ENCODE measurements at regions not wholly inside any gene's neighbourhood (a gene's known extent, or its start where the extent isn't known, plus 50 kb on each side); places are given as distances from the start of the nearest gene placed in this dataset.
"Not testable (repeated sequence)": the region's sequence is repeated elsewhere in the genome, so short reads cannot be mapped to it uniquely, and the experiment has no call there.

DNA sequence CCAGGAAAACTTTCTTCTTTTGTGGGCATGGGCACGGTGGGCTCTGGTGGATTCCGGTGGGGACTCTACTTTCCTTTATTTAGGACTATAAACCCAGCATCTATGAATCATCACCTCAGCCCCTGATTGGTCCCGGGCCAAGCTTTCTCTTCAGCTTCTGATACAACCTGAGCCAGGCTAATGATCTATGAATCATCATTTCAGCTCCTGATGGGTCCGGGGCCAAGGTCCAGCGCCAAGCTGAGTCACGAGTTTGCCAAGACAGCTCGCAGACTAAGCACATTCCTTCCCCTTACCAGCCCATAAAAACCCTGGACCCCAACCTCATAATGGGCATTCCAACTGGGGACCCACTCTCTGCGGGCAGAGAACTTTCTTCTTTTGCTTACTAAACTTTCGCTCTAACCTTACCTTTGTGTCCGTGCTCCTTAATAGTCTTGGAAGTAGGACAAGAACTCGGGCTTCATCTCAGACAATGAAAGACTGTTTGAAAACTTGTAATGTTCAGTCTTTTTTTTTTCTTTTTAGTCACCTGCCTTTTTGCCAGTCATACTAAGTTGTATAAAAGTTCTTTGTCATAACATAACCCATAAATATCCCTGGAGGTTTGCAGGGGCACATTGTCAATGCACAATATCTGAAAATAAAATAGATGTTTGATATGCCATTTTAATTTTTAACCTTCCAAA, 904.9 kb upstream of the EPHA5 start:
- DNase-seq, result peak; percentile 83

DNA sequence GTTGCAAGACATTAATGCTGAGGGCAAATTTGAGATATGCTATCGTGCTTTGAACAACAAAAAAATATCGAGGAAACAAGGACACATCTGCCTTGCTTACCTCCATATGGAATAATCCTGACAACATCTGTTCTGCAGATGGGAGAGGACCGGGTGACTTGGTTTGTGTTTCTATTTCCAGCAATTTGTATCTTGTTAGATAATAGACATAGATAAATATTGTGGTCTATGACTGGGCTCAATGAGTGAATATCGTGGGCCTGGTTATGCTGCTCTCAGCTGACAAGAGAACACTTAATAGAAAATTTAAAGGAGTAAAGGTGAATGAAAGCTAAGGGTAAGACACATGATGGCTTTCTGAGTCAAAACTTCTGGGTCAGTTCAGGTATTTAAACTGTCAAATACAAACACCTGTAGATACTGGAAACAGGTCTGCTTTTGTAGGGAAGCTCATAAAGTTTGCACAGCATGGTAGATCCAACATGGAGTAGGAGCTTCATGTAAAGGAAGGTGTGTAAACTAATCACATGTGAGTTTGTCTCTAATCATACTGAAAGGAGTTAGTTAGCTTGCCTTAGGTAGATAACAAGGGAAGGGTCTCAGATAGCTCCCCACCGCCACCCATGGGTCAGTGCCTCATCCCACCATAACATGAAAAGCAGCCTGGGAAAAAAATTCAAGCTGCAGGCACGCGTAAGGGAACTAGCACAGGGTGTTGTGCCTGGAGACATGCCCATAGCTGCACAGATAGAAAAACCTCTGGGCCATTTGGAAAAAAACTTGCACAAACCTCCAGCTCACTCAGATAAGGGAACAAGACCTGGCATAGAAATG, 904.1 kb upstream of the EPHA5 start:
- DNase-seq, result peak; percentile 59

DNA sequence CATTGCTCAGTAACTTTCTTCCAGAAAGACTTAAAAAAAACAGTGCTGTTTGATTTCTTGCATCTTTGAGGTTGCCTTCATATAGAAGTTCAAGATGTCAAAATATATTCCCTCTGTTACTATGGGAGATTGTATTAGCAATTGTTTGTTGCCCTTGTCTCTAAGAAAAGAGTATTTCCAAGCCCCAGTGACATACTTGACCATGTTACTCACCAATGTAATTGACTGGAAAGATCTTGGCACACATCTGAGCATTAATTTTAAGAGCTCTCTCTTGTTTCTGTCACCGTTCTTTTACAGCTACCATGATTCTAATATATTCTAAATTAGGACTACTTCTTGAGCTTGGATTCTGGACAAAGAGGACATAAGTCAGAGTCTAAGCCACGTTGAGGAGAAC, 902.7 kb upstream of the EPHA5 start:
- DNase-seq, result peak; percentile 78

DNA sequence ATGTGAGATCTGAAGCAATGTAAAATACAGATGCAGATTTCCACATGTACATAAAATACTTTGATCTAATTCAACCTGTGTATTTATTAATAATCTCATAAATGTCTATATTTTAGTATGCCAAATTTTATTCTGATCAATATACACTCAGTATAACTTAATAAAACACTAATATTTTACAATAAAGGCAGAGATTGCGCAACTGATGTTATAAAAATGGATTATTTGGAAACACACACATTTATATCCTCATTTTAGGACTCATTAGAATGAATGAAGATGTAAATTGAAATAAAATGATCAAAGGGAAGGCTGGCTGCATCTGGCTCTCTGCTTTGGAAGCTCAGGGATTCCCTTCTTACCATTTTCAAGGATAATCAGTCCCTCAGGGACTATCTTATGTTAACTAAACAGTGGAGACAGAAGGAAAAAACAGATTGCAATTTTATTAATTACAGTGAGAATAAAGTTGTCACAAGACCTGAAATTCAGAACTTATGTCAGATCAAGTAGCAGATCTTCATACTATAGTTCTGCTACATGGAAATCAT, 900.9 kb upstream of the EPHA5 start:
- no peak for DNase-seq

DNA sequence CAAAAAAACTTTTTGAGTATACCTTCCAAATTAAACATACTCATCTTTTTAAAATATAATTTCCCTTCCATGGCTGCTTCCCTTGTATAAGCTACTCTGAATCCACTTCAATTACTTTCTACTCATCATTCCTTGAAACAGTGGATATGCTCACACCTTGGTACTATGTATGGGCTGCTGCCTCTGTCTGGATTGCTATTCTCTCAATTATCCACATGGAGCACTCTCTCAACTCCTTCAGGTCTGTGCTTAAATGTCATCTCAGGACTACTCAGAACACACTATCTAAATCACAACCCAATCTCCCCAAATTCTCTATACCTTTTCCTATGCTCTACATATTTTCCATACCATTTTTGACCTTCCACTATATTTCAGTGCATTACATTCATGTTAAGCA, 898.9 kb upstream of the EPHA5 start:
- DNase-seq, result no peak

DNA sequence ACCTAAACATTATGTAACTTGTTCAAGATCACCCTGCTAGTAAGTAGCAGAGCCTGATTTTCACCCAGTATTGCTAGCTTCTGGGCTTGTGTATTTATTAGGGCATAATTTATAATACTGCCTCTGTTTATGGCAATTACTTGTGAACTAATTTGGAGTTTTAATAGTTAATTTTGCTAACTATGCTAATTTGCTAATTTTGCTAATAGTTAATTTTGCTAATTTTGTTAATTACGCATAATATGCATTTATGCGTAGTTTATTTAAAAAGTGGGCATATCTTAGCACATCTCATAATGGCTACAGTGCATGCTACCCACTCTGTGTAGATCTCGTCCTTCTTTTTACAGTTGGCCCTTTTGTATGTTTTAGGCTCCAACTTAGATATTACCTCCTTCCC, 898.1 kb upstream of the EPHA5 start:
- DNase-seq, result no peak

DNA sequence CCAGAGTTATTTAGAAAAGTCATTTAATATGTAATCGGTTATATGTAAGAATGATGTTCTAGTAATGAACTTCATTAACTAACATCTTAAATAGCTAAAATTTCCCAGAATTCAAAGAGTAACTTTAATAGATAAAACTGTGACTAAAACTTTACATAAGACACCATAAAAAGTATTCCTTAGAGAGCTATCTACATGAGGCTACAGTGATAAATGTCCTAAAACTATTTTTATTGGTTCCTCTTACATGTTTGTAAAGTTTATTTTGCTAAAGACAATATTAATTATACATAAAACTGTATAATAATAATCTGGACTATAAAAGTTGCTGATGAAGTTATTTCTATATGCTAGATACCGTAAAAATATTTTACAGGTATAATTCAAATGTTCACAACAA, 897.7 kb upstream of the EPHA5 start:
- no peak for DNase-seq

GRCh38 chr4:66567551-66567950, 897.3 kb upstream of the EPHA5 start:
- no peak for DNase-seq

- DNase-seq, result no peak
Measured at GRCh38 chr4:66565801-66566200, 895.5 kb upstream of the EPHA5 start.

GRCh38 chr4:66564901-66565651, 894.8 kb upstream of the EPHA5 start:
- no peak for DNase-seq

DNA sequence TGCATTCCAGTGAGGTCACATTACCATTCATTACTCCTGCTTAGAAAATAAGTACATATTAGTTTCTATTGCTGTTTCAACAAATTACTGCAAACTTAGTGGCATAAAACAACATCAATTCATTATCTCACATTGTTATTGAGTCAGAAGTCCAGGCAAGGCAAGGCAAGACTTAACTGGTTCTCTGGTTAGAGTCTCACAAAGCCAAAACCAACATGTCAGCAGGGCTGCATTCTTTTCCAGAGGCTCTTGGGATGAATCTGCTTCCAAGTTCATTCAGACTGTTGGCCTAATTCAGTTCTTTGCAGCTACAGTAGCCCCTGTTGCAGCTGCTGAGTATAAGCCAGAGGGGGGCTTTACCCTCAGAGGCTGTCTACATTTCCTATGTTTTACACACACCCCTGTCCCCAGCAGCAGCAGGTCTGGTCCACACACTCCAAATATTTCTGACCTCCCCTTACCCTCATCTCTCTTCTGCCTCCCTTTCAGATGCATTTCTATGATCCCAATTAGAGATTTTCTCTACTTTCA, 892.1 kb upstream of the EPHA5 start:
- DNase-seq, result no peak

- DNase-seq, result not testable (repeated sequence)
Measured at GRCh38 chr4:66561465-66562053, 891.3 kb upstream of the EPHA5 start.

DNA sequence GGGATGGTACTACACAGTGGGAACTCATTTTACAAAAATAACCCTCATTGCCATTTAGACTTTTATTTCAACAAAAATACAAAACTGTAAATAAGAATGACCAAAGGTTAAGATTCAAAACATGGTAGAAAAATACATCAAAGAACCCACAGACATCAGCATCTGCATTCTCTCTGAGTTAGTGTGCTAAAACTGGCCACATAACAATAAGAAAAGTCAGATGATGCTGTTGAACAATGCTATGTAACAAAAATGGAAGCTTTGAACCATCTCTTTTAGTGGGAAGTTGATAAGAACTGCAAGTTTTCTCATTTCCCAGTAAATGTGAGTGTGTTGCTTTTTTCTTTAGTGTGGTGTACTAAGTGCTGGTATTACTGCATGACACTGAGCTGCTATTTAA, 888.4 kb upstream of the EPHA5 start:
- no peak for DNase-seq

- DNase-seq, result no peak
Measured at GRCh38 chr4:66556651-66557278, 886.5 kb upstream of the EPHA5 start.

GRCh38 chr4:66555301-66555700, 885.0 kb upstream of the EPHA5 start:
- no peak for DNase-seq

- DNase-seq, result no peak
Measured at GRCh38 chr4:66554826-66555225, 884.5 kb upstream of the EPHA5 start.

GRCh38 chr4:66545301-66545700, 875.0 kb upstream of the EPHA5 start:
- not testable (repeated sequence) for DNase-seq

DNA sequence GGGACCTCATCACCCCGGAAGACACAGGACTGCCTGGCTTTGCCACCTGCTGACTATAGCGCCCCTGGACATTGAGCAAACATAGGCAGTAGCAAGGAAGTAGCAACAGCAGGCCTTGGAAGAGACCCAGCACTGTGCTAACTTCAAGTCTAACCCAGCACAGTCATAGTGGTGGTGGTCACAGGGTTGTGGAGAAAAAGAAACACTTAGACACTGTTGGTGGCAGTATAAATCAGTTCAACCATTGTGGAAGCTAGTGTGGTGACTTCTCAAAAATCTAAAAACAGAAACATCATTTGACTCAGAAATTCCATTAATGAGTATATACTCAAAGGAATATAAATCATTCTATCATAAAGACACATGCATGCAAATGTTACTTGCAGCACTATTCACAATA, 874.0 kb upstream of the EPHA5 start:
- no peak for DNase-seq

DNA sequence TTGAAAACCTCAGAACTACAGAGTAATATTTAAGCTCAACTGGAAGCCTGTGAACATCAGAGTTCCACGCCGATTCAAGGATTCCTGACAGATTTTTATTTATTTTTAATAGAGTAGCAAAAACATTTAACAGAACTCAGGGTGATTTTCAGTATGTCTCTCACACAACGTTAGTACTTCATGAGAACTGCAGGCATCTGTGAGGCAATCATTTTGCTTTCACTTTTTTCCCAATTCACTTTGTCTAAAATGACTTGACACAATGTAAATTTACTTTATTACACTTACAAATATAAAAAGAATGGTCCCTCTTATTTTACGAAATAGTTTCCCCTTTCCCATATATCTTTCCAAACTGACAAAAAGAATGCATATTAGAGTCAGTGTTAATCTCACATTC, 869.5 kb upstream of the EPHA5 start:
- no peak for DNase-seq

DNA sequence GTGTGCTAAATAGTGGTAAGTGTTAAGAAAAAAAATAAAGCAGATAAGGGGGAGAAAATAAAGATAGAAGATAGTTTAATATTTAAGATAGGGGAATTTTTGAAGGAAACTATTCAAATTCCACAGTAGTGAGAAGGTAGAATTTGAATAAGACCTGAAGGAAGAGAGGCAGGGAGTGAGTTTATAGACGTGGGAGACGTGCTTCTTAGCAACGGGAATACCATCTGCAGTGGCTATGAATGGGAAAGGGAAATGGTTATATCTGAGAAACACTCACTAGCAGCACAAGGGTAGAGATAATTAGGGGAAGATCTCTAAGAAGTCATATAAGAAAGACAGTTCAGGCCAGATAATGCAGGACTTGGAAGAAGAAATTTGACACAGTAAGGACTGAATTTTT, 854.5 kb upstream of the EPHA5 start:
- DNase-seq, result no peak

GRCh38 chr4:66522244-66522643, 852.0 kb upstream of the EPHA5 start:
- DNase-seq, result no peak

GRCh38 chr4:66516940-66517339, 846.7 kb upstream of the EPHA5 start:
- DNase-seq, result no peak
